Lower leg skin (tissue), 4 donors: ENCODE measurements at regions not wholly inside any gene's neighbourhood (a gene's known extent, or its start where the extent isn't known, plus 50 kb on each side); places are given as distances from the start of the nearest gene placed in this dataset.
A peak's percentile ranks its signal among the peaks of the same experiment; 100 is the strongest.

Experiments
- DNase-seq, 2 donors: peaks; one replicate each; pipeline ENCODE4 v3.0.0-alpha.2; 2019; ENCODE audit warnings: low spot score in 2 of 2
- H3K4me3 ChIP-seq: fragments of 200-600 bp; sonication (generic); 2 replicates; pipeline ENCODE4 v1.5.1; 2017; ENCODE audit warnings: mild to moderate bottlenecking, low read depth; ENCODE audit not compliant: poor library complexity, severe bottlenecking
- CTCF ChIP-seq, 3 donors: fragments of 450-650 bp; IDR thresholded peaks; one replicate each; pipeline ENCODE4 v1.5.1; 2016; ENCODE audit warnings: antibody characterized with exemption in 3 of 3, mild to moderate bottlenecking in 3 of 3, moderate library complexity in 2 of 3
- POLR2A ChIP-seq, 2 donors: fragments of 450-650 bp; IDR thresholded peaks; one replicate each; pipeline ENCODE4 v1.6.1; 2016 to 2017; ENCODE audit warnings: antibody characterized with exemption in 2 of 2, mild to moderate bottlenecking in 1 of 2, moderate library complexity in 1 of 2
- WGBS, 2 donors: methylation state at CpG; one replicate each; pipeline ENCODE4 v1.1.5; 2018; 5-methylcytosine and 5-hydroxymethylcytosine counted together
- intact Hi-C: fragments of 100-400 bp; cut with DNase I; formaldehyde crosslinking; loops from one replicate; pipeline ENCODE4 v1.15.0; 2023; ENCODE audit warnings: low total_unique reads

DNA sequence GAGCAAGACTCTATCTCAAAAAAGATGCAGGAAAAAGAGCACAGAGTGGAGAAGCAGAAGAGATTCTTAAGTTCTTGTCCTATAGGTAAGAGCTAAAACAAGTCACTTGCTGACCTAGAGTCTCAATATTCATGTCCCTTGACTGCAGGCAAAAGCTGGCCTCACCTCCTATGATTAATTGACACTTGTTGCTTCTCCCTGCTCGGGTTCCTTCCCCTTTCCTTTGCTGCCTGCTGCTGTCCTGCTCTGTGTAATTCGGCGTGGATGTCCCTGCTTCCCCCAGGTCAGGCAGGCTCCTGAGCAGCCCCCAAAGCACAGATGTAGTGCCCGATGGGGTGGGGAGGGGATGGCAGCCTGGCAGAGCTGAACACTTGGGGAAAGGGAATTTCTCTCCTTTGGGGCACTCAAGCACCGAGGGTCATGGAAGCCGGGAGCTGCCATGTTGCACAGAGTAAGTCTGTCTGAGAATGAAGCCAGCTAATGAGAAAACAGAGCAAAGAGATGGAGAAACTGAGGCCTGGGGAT, 60.8 kb upstream of the NUP50 start:
- 54 to 73% methylated on average over 6 of the region's 6 CpGs for WGBS, 2 donors
- no peak for DNase-seq
- H3K4me3 ChIP-seq: no peak overlapping the region
- TF ChIP-seq POLR2A (IDR thresholded peaks at IDR 0.05) (no peak), CTCF (IDR thresholded peaks at IDR 0.05) (no peak)
- intact Hi-C loops: no loop called here

GRCh38 chr22:45103756-45104155, 60.0 kb upstream of the NUP50 start:
- DNase-seq: no peak
- intact Hi-C loops: no loop called here
- TF ChIP-seq CTCF (IDR thresholded peaks at IDR 0.05) (no peak), POLR2A (IDR thresholded peaks at IDR 0.05) (no peak)
- WGBS, 2 donors: 71 to 76% methylated on average over 10 of the region's 10 CpGs
- H3K4me3 ChIP-seq: no peak overlapping the region

GRCh38 chr22:45104313-45104712, 59.4 kb upstream of the NUP50 start:
- intact Hi-C loops: no loop called here

GRCh38 chr22:45105281-45105702, 58.4 kb upstream of the NUP50 start:
- WGBS, 2 donors: 37 to 50% methylated on average over 10 of the region's 10 CpGs
- intact Hi-C loops: no loop called here
- TF ChIP-seq CTCF (IDR thresholded peaks at IDR 0.05): no peak
- TF ChIP-seq POLR2A (IDR thresholded peaks at IDR 0.05): no peak
- peak in 1 of 2 donors; percentile 32 for DNase-seq
- no peak overlapping the region for H3K4me3 ChIP-seq

More at GRCh38 chr22:45104313-45104712, 59.4 kb upstream of the NUP50 start:
- DNase-seq: no peak
- no peak overlapping the region for H3K4me3 ChIP-seq
- TF ChIP-seq CTCF (IDR thresholded peaks at IDR 0.05) (no peak), POLR2A (IDR thresholded peaks at IDR 0.05) (no peak)
- 93 to 94% methylated on average over 10 of the region's 10 CpGs for WGBS, 2 donors

DNA sequence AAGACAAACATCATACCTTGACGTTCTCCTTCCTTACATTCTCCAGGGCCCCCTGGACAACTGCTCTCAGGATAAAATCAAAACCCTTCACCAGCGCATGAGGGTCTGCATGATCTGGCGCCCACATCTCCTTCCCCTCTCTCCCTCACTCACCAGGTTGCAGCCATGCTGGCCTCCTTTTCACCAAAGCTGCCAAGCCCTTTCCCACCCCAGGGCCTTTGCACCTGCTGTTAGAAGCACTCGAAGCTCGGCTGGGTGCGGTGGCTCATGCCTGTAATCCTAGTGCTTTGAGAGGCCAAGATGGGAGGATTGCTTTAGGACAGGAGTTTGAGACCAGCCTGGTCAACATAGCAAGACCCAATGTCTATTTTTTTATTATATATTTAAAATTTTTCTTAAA, 56.1 kb upstream of the NUP50 start:
- DNase-seq: no peak
- TF ChIP-seq POLR2A (IDR thresholded peaks at IDR 0.05): no peak
- TF ChIP-seq CTCF (IDR thresholded peaks at IDR 0.05): no peak
- intact Hi-C loops: no loop called here
- 89 to 90% methylated on average over 6 of the region's 6 CpGs for WGBS, 2 donors
- H3K4me3 ChIP-seq: no peak overlapping the region
